HCEC 1CT (cell line): ENCODE measurements at regions not wholly inside any gene's neighbourhood (a gene's known extent, or its start where the extent isn't known, plus 50 kb on each side); places are given as distances from the start of the nearest gene placed in this dataset.

Experiments used
- DNase-seq: peaks from one replicate; pipeline ENCODE4 v3.0.0-alpha.2; 2017

GRCh38 chr5:35309365-35310130 is 79.3 kb upstream of the PRLR start:
- DNase-seq: no peak

GRCh38 chr5:35308421-35308820 is 78.1 kb upstream of the PRLR start:
- DNase-seq: no peak

- no peak for DNase-seq
These were observed 76.6 kb upstream of the PRLR start for GRCh38 chr5:35306716-35307365.

- no peak for DNase-seq
These were observed 75.2 kb upstream of the PRLR start for GRCh38 chr5:35305336-35306020.

- no peak for DNase-seq
These were observed 74.0 kb upstream of the PRLR start for GRCh38 chr5:35304291-35304690.

GRCh38 chr5:35303152-35303551 is 72.9 kb upstream of the PRLR start:
- no peak for DNase-seq

- no peak for DNase-seq
These were observed 72.3 kb upstream of the PRLR start for GRCh38 chr5:35302544-35302943.

GRCh38 chr5:35297755-35298154 is 67.5 kb upstream of the PRLR start:
- DNase-seq: no peak

- no peak for DNase-seq
These were observed 64.7 kb upstream of the PRLR start for GRCh38 chr5:35294976-35295375.

GRCh38 chr5:35294017-35294416 is 63.7 kb upstream of the PRLR start:
- no peak for DNase-seq

- no peak for DNase-seq
These were observed 55.1 kb upstream of the PRLR start for GRCh38 chr5:35285435-35285834.

- no peak for DNase-seq
These were observed 54.7 kb upstream of the PRLR start for GRCh38 chr5:35285011-35285410.

- no peak for DNase-seq
These were observed 54.1 kb upstream of the PRLR start for GRCh38 chr5:35284364-35284763.

GRCh38 chr5:35282810-35283209 is 52.5 kb upstream of the PRLR start:
- DNase-seq: no peak

- DNase-seq: no peak
These were observed 51.3 kb upstream of the PRLR start for GRCh38 chr5:35281613-35282012.
